ENCODE measurements at regions not wholly inside any gene's neighbourhood (a gene's known extent, or its start where the extent isn't known, plus 50 kb on each side); places are given as distances from the start of the nearest gene placed in this dataset.

- no peak for DNase-seq
These were observed 454.3 kb downstream of the ARAP2 start for GRCh38 chr4:35789899-35790574.

GRCh38 chr4:35793045-35793722 lies 451.1 kb downstream of the ARAP2 start:
- no peak for DNase-seq

DNA sequence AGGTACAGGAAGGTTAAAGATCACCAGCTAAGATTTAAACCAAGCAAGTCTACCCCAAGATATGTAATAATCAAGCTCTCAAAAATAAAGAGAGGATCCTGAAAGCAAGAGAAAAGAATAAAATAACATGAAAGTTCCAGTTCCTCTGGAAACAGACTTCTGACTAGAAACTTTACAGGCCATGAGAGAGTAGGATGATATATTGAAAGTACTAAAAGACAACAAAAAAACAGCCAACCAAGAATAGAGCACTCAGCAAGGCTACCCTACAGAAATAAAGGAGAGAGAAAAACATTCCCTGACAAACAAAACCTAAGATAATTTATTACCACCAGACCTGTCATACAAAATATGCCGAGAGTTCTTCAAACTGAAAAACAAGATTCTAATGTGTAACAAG lies 450.5 kb downstream of the ARAP2 start:
- no peak for DNase-seq

DNA sequence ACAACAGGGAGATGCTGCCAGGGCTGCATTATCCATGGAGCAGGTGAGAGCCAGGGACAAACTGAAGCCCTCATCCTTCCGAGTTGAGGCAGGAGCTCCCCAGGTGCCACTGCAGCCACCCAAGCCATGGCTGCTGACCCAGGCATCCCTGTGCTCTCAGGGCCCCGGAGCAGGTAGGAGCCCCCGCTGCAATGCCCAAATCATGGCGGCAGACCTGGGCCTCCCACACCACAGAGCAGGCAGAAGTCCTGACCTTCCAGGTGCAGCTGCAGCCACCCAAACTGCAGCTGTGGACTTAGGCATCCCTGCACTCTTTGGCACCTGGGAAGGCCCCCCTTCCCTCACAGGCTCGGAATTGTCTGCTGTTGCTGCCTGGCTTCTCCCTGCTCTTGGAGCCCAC lies 443.6 kb downstream of the ARAP2 start:
- no peak for DNase-seq

DNA sequence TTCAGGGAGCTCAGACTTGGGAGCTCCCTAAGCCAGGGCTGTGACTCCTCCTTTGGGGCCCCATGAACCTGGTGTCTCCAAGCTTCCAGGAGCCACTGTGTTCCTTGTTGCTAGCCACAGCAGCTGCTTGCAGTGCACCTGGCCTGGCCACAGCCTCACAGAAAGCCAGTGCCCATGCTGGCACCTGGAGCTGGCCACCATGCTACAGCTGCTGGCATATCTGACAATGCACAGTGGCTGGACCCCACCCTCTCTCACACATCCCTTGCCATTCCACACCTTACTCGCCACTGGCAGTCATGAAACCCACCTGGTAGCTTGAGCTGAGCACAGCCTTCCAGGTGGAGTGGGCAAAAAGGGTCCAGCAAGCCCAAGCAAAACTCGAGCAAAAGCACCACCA lies 441.7 kb downstream of the ARAP2 start:
- no peak for DNase-seq

DNA sequence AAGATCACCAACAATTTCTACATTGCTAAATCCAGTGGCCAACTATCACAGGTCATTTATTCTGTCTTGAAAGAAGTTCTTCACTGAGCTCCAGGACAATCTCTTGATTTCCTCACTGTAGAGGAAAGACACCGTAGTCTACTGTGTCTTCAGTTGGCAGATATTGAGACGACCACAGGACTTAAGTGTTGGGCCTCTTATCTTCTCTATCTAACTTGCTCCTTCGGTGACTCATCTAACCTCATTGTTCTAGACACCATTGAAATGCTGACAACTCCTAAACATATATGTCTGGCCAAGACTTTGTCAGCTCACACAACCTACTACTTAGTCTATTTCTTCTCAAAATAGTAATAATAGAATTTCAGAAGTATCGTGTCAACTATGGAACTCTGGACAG lies 425.8 kb downstream of the ARAP2 start:
- DNase-seq, result no peak

- DNase-seq, result no peak
These were observed 424.3 kb downstream of the ARAP2 start for GRCh38 chr4:35820003-35820402.

DNA sequence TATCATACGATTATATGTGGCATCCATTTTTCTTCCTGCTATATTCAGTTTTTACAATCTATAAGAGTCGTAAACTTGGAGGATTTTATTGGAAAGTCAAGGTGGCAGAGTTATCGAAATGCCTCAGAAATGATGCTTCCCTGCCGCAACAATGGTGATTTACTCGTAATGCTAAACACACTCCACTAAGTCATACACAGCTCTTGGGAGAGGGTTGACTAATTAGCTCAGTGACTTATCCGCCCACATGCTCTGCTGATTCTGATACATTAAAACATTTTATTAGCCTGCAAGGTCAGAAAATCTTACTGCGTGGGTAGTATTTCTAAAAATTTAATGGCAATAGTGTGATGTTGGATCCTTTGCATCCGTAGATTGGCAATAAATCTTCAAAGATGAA lies 420.1 kb downstream of the ARAP2 start:
- DNase-seq, result no peak

- DNase-seq, result no peak
These were observed 408.4 kb downstream of the ARAP2 start for GRCh38 chr4:35835893-35836292.

DNA sequence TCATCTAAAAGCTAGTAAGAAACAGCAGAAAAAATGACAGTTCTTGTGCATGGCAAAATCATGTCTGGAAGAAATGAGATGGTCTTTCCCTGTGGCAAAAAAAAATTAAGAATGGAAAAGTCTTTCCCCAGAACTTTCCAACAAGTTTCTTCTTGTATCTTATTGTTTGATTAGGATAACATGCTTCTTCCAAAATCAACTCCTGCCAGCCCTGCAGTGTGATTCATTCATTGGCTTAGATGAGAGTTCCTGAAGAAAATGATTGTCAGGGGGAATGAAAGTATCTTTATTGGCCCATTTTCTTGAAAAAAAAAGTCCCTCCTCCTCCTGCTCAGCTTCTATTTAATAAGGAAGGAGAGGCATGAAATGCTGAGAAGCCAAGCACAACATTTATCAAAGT lies 407.7 kb downstream of the ARAP2 start:
- no peak for DNase-seq

DNA sequence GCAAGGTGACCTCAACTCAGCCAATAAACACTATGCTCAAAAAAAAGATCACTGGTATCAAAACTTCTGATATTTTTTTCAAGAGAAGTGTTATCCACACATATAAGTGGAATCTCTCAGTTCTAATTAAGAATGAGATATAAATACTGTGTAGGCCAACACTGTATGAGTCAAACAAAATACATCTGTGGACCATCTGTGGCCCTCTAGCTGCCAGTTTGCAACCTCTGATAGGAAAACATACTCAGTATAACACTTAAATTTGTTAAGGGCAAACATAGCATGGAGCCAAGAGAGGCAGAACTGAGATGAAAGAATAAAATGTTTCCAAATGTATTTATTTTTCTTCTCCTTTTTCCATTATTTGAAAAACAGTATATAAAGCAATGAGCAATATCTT lies 377.3 kb downstream of the ARAP2 start:
- DNase-seq, result no peak

GRCh38 chr4:35872273-35872672 lies 372.0 kb downstream of the ARAP2 start:
- no peak for DNase-seq

DNA sequence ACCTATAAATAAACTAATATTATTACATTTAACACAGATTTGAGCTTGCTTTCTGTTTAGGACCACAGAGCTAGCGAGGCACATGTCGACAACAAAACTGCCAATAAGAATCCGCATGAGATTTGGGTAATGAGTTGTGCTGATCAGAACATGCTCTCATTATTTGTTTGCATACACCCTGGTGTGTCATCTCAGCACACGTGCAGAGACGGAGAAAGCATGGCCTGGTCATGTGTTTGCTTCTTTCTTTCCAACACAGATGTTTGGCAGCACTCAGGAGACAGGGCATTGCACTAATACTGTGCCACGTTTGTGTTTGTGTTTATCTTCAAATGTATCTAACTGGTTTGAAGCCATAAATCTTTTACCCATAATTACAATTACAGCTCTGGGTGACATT lies 364.8 kb downstream of the ARAP2 start:
- DNase-seq, result no peak

DNA sequence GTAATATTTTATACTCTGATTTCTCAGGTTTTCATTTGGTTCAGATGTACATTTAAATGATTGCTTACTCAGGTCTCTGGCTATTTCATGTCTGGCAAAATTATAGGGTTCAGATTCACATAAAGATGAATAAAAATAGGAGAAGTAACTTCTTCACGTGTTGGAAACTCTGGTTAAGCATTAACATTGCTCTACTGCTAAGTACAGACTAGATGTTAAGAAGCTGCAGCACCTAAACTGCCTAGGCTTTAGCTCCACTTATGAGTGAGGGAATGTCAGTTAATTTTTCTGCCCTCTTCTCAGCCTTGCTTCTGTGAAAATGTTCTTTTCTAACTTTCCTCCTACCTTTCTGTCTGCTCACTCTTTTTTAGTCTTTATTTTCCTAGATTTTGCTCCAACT lies 361.2 kb downstream of the ARAP2 start:
- DNase-seq, result no peak

- no peak for DNase-seq
These were observed 359.4 kb downstream of the ARAP2 start for GRCh38 chr4:35884714-35885480.

DNA sequence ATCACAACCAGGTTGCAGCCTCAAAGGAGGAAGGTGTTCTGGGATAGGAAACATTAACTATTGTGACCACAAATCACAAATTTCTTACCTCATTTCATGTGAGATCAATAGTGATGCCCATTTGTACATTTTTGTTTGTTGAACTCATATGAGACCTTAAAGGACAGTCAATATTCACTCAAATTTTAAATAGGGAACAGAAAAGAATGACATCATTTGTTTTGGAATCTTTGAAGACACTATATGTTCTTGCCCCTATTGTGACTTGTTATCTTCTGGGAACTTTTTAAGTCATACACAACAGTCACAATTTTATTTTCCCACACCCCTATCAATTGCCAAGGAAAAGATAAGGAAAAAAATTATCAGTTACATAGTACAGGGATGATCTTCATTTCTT lies 346.5 kb downstream of the ARAP2 start:
- DNase-seq, result no peak

GRCh38 chr4:35900286-35901243 lies 343.7 kb downstream of the ARAP2 start:
- no peak for DNase-seq

DNA sequence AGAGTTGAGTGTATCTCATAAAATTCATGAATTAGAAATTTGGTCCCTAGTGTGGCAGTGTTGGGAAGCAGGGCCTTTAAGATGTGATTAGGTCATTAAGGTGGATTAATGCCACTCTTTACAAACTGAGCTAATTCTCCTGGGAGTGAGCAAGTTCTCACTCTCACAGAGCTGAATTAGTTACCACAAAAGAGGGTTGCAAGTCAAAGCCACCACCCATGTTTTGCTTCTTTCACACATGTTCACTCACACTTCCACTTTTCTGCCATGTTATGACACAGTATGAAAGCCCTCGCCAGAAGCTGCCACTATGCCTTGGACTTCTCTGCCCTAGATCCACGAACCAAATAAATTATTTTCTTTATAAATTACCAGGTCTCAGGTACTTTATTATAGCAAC lies 332.1 kb downstream of the ARAP2 start:
- no peak for DNase-seq

DNA sequence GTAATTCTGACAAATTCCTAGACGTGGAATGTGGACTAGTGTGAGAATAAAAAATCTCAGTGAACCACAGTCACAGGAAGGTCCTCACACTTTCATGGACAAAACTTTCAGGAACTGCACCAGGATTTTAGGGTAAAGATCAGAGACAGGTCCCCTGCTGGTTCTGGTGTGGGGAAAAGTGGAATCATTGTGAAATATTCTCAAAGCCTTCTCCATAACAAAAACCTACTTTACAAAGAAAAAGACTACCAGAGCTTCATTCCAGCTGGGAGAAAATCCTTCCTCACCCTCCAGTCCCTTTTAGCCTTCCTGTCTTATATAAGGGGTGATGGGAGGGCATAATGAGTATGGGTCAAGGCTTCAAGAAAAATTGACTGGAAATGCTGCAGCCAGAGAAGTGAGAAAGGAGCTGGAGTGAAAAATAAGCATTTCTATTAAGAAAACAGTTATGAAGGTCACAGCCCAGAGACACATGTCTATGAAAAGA lies 325.8 kb downstream of the ARAP2 start:
- DNase-seq, result no peak

DNA sequence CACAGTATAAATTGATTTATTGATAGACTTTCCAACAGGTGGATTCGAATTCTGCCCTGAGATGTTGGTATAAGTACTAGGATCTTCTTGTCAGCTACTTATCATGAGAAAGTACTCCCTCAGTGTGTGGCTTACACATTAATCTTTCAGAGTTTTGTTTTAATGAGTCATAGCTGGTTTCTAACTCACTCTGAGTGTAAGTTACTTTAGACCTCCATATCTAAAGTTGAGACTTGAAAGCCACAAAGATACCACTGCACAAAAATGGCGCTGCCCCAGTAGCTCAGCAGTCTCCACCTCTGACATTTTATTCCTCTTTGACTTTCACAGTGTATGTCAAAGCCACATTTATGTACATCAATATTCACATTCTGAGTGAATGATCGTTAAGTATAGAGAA lies 318.5 kb downstream of the ARAP2 start:
- no peak for DNase-seq

DNA sequence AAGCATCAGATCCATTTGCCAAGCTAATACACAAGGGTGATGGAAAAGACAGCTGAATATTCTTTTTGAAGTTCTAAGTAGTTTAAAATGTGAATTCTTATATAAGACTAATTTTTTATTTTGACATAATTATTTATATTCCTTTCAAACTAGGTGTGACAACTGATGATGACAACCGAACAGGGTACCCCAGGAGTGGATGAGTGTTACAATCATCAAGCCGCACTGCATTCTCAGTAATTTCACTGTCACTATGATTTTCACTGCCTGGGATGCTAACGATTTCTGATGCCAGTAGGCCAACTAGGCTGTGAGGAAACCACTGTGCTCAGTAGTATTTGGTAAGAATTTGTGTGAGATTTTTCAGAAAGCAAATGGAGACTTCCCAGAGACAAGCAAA lies 317.5 kb downstream of the ARAP2 start:
- no peak for DNase-seq

DNA sequence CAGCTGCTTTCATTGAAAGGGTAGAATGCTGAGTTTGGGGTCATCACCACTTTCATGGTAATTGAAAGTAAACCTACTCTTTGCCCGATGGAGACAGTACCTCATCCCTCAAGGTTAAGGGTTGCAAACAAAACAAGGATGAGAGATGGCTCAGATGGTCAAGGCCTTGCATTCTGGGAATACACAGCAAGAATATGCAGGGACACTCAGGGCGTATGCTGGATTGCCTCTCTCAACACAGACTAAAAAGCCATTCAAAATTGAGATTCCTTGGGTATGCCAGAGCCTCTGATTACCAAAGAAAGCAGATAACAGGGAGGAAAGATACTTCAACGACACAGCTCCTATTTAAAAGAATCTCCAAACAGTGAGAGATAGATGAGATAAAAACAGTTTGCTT lies 310.4 kb downstream of the ARAP2 start:
- DNase-seq, result no peak
